ENCODE measurements at regions not wholly inside any gene's neighbourhood (a gene's known extent, or its start where the extent isn't known, plus 50 kb on each side); places are given as distances from the start of the nearest gene placed in this dataset.

- TF ChIP-seq POLR2AphosphoS5 (IDR thresholded peaks at IDR 0.05) (no peak), POLR2A (IDR thresholded peaks at IDR 0.05) (no peak), EP300 (IDR thresholded peaks at IDR 0.05) (no peak), CTCF (IDR thresholded peaks at IDR 0.05) (no peak)
- WGBS, 2 donors (ENCODE audit: low coverage in 1 of 2): no CpG with 5 or more reads among the region's 1 CpG
- peaks cover 0 to 32% (median 2%) of the 10 kb centered on the region in 3 donors for H3K9me3 ChIP-seq
- H3K4me3 ChIP-seq: no peak overlapping the region
- no peak overlapping the region for H3K27ac ChIP-seq
- H3K36me3 ChIP-seq: peaks cover 0 to 69% of the 10 kb centered on the region in 2 donors
- no peak for ATAC-seq
- peaks cover 0 to 13% (median 0%) of the 10 kb centered on the region in 3 donors for H3K4me1 ChIP-seq
- no peaks in the 10 kb centered on the region for H3K27me3 ChIP-seq
Measured at GRCh38 chr19:5254944-5255343, 85.7 kb downstream of the PTPRS start.

GRCh38 chr19:5254543-5254942 lies 86.1 kb downstream of the PTPRS start:
- 96 to 100% methylated on average over 2 to 3 of the region's 3 CpGs for WGBS, 2 donors (ENCODE audit: low coverage in 1 of 2)
- H3K4me1 ChIP-seq: peaks cover 0 to 14% (median 0%) of the 10 kb centered on the region in 3 donors
- no peak for TF ChIP-seq POLR2A (IDR thresholded peaks at IDR 0.05)
- no peak for TF ChIP-seq POLR2AphosphoS5 (IDR thresholded peaks at IDR 0.05)
- TF ChIP-seq EP300 (IDR thresholded peaks at IDR 0.05): no peak
- H3K27ac ChIP-seq: no peak overlapping the region
- peaks cover 0 to 32% (median 2%) of the 10 kb centered on the region in 3 donors for H3K9me3 ChIP-seq
- no peak overlapping the region for H3K4me3 ChIP-seq
- peaks cover 0 to 65% of the 10 kb centered on the region in 2 donors for H3K36me3 ChIP-seq
- ATAC-seq: no peak
- no peaks in the 10 kb centered on the region for H3K27me3 ChIP-seq

- Histone ChIP-seq H3K36me3 (peaks cover 0 to 62% of the 10 kb centered on the region in 2 donors), H3K4me3 (no peak overlapping the region), H3K9me3 (peaks cover 0 to 32% (median 2%) of the 10 kb centered on the region in 3 donors), H3K27ac (peak overlapping the region in 3 of 4 donors; percentile 17 to 46 (median 32)), H3K4me1 (peaks cover 0 to 14% (median 0%) of the 10 kb centered on the region in 3 donors), H3K27me3 (no peaks in the 10 kb centered on the region)
- no peak for TF ChIP-seq CTCF (IDR thresholded peaks at IDR 0.05)
- TF ChIP-seq POLR2A (IDR thresholded peaks at IDR 0.05): no peak
- no peak for TF ChIP-seq EP300 (IDR thresholded peaks at IDR 0.05)
- no peak for TF ChIP-seq POLR2AphosphoS5 (IDR thresholded peaks at IDR 0.05)
- 47 to 51% methylated on average over 2 to 3 of the region's 3 CpGs for WGBS, 2 donors (ENCODE audit: low coverage in 1 of 2)
- ATAC-seq: peak; percentile 58
Measured at GRCh38 chr19:5253406-5254110, 87.1 kb downstream of the PTPRS start.

GRCh38 chr19:5251096-5252065 lies 89.2 kb downstream of the PTPRS start:
- Histone ChIP-seq H3K27ac (no peak overlapping the region), H3K4me3 (no peak overlapping the region), H3K4me1 (peaks cover 0 to 14% (median 0%) of the 10 kb centered on the region in 3 donors), H3K27me3 (no peaks in the 10 kb centered on the region), H3K9me3 (peaks cover 0 to 23% (median 2%) of the 10 kb centered on the region in 3 donors), H3K36me3 (peaks cover 0 to 60% of the 10 kb centered on the region in 2 donors)
- TF ChIP-seq POLR2A (IDR thresholded peaks at IDR 0.05) (no peak), EP300 (IDR thresholded peaks at IDR 0.05) (no peak), POLR2AphosphoS5 (IDR thresholded peaks at IDR 0.05) (no peak), CTCF (IDR thresholded peaks at IDR 0.05) (no peak)
- WGBS, 2 donors (ENCODE audit: low coverage in 1 of 2): 86 to 93% methylated on average over 6 to 8 of the region's 27 CpGs
- ATAC-seq: no peak

- no peaks in the 10 kb centered on the region for H3K27me3 ChIP-seq
- H3K9me3 ChIP-seq: peaks cover 0 to 11% (median 2%) of the 10 kb centered on the region in 3 donors
- peaks cover 0 to 60% of the 10 kb centered on the region in 2 donors for H3K36me3 ChIP-seq
- WGBS, 2 donors (ENCODE audit: low coverage in 1 of 2): 40 to 80% methylated on average over 2 of the region's 23 CpGs
- H3K4me1 ChIP-seq: peaks cover 0 to 14% (median 0%) of the 10 kb centered on the region in 3 donors
- ATAC-seq: peak; percentile 83
- no peak overlapping the region for H3K27ac ChIP-seq
- TF ChIP-seq POLR2AphosphoS5 (IDR thresholded peaks at IDR 0.05) (peak; percentile 76), CTCF (IDR thresholded peaks at IDR 0.05) (no peak), POLR2A (IDR thresholded peaks at IDR 0.05) (no peak), EP300 (IDR thresholded peaks at IDR 0.05) (no peak)
- no peak overlapping the region for H3K4me3 ChIP-seq
Measured at GRCh38 chr19:5250127-5250659, 90.4 kb downstream of the PTPRS start.

Measured in gastroesophageal sphincter (tissue), 4 donors.